WERI-Rb-1 (cell line): ENCODE measurements at regions not wholly inside any gene's neighbourhood (a gene's known extent, or its start where the extent isn't known, plus 50 kb on each side); places are given as distances from the start of the nearest gene placed in this dataset.
"Not testable (repeated sequence)": the region's sequence is repeated elsewhere in the genome, so short reads cannot be mapped to it uniquely, and the experiment has no call there.

Experiments used
- DNase-seq: peaks from one replicate; pipeline ENCODE4 v3.0.0-alpha.2; 2020
- H3K27ac ChIP-seq: fragments of 250-450 bp; sonication (Bioruptor Pico); 2 replicates; pipeline ENCODE4 v1.5.1; 2020; ENCODE audit warnings: mild to moderate bottlenecking, moderate library complexity
- H3K27me3 ChIP-seq: fragments of 250-450 bp; sonication (Bioruptor Pico); 2 replicates; pipeline ENCODE4 v1.5.1; 2021; ENCODE audit warnings: mild to moderate bottlenecking, low read depth, moderate library complexity; ENCODE audit not compliant: insufficient read depth, severe bottlenecking
- H3K36me3 ChIP-seq: fragments of 250-450 bp; sonication (Bioruptor Pico); 2 replicates; pipeline ENCODE4 v1.5.1; 2020; ENCODE audit warnings: mild to moderate bottlenecking, moderate library complexity
- H3K4me3 ChIP-seq: 2 replicates; pipeline ENCODE4 v1.5.1; 2011; ENCODE audit warnings: low read depth, mild to moderate bottlenecking, control low read depth, low read length
- H3K9me3 ChIP-seq: fragments of 250-450 bp; sonication (Bioruptor Pico); 2 replicates; pipeline ENCODE4 v1.5.1; 2021; ENCODE audit warnings: mild to moderate bottlenecking, moderate library complexity; ENCODE audit not compliant: severe bottlenecking
- TF ChIP-seq, protein P1 (sequence below): IDR thresholded peaks from 2 replicates; pipeline ENCODE4 v1.5.1; 2011; ENCODE audit warnings: low read depth, mild to moderate bottlenecking, control low read depth, inconsistent platforms, low read length

DNA sequence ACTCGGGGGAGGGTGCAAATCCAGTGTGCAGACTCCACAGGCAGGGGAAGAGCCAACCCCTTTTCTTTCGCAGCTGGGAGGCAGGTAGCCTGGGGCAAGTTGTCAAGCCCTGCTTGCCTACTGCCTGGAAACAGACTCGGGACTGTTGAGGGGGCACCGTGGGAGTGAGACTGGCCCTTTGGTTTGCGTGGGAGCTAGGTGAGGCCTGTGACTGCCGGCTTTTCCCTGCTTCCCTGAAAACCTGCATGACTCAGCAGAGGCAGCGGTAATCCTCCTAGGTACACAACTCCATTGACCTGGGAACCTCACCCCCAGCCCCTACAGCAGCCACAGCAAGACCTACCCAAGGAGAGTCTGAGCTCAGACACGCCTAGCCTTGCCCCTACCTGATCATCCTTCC, 509.5 kb downstream of the DTWD2 start:
- Histone ChIP-seq H3K4me3 (no peak overlapping the region), H3K36me3 (no peaks in the 10 kb centered on the region), H3K27me3 (no peaks in the 10 kb centered on the region), H3K9me3 (no peaks in the 10 kb centered on the region), H3K27ac (no peak overlapping the region)
- no peak for DNase-seq
- TF ChIP-seq, protein P1, sequence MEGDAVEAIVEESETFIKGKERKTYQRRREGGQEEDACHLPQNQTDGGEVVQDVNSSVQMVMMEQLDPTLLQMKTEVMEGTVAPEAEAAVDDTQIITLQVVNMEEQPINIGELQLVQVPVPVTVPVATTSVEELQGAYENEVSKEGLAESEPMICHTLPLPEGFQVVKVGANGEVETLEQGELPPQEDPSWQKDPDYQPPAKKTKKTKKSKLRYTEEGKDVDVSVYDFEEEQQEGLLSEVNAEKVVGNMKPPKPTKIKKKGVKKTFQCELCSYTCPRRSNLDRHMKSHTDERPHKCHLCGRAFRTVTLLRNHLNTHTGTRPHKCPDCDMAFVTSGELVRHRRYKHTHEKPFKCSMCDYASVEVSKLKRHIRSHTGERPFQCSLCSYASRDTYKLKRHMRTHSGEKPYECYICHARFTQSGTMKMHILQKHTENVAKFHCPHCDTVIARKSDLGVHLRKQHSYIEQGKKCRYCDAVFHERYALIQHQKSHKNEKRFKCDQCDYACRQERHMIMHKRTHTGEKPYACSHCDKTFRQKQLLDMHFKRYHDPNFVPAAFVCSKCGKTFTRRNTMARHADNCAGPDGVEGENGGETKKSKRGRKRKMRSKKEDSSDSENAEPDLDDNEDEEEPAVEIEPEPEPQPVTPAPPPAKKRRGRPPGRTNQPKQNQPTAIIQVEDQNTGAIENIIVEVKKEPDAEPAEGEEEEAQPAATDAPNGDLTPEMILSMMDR, result no peak

DNA sequence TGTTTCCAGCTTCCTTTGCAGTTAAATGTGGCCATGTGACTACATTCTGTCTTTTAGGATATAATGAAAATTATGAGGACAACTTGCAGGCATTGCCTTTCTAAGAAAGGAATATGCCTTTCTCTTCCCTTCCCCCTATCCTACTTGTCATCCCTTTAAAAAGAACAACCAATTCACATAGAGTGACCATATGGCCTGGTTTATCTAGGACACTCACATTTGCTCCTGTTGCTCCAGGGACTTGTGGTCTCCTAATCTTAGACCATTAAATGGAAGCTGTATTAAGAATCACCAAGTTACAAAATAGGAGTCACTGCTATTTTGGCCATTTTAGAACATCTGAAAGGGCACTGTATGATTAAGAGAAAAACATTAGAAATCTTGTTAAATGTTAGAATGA, 520.3 kb downstream of the DTWD2 start:
- DNase-seq, result peak; percentile 16
- Histone ChIP-seq H3K4me3 (no peak overlapping the region), H3K9me3 (no peaks in the 10 kb centered on the region), H3K27me3 (no peaks in the 10 kb centered on the region), H3K27ac (no peak overlapping the region), H3K36me3 (no peaks in the 10 kb centered on the region)
- TF ChIP-seq, protein P1, result no peak

DNA sequence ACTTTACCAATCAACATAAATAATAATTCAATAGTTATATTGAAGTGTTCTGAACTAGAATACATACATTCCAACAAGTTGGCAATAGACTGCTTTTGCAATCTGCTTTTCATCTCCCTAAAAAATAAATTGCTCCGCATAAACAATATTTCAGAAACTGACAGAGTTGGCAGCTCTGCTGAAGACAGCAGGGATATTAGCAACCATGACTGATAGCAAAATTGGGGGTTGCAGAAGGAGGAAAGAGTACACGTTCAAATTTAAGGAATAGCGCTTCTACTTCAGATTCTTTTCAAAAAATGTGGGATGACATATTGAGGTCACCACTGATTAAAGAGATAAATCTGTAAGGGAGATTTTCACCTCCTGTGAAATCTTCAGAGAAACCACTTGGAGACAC, 521.2 kb downstream of the DTWD2 start:
- Histone ChIP-seq H3K27ac (no peak overlapping the region), H3K4me3 (no peak overlapping the region), H3K9me3 (no peaks in the 10 kb centered on the region), H3K36me3 (no peaks in the 10 kb centered on the region), H3K27me3 (no peaks in the 10 kb centered on the region)
- TF ChIP-seq, protein P1, result no peak
- no peak for DNase-seq

DNA sequence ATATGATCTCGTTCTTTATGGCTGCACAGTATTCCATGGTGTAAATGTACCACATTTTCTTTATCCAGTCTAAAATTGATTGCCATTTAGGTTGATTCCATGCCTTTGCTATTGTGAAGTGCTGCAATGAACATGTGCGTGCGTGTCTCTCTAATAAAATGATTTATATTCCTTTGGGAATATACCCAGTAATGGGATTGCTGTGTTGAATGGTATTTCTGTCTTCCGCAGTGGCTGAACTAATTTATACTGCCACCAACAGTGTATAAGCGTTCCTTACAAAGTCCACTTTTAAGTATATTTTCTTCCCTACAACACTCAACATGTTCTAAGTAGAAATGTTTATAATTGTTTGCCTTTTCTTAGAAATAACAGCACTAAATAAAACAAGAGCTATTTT, 521.9 kb downstream of the DTWD2 start:
- Histone ChIP-seq H3K9me3 (no peaks in the 10 kb centered on the region), H3K36me3 (no peaks in the 10 kb centered on the region), H3K4me3 (no peak overlapping the region), H3K27me3 (no peaks in the 10 kb centered on the region), H3K27ac (no peak overlapping the region)
- no peak for DNase-seq
- TF ChIP-seq, protein P1, result no peak

DNA sequence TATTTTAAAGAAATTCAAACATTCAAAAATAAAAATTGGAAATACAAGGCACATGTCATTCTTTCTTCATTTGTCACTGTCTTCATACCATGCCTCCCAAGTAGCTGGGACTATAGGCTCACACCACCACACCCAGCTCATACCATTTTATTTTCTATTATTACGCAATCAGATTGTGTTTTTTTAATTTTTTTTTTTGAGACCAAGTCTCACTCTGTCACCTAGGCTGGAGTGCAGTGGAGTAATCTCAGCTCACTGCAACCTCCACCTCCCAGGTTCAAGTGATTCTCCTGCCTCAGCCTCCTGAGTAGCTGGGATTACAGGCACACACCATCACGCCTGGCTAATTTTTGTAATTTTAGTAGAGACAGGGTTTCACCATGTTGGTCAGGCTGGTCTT, 526.1 kb downstream of the DTWD2 start:
- not testable (repeated sequence) for H3K36me3 ChIP-seq, H3K27ac ChIP-seq, H3K27me3 ChIP-seq, DNase-seq, H3K9me3 ChIP-seq, H3K4me3 ChIP-seq

DNA sequence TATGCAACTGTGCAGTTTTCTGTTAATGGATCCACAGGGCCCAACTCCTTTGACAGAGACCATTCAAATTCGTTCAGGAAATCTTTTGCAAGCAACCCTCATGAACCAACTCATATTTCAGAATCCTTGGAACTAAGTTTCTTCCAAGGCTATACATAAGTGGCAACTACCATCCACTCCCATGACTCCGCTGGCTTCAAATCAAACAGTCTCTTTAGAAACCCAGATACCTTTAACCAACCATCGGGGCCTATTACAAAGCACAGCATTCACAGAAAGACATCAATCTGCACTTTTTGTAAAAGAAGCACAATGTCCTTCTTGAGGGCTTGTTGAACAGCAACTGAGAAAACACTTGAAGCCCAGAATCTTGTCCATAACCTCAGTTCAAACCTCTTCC, 526.9 kb downstream of the DTWD2 start:
- H3K4me3 ChIP-seq, result no peak overlapping the region
- no peak overlapping the region for H3K27ac ChIP-seq
- no peak for DNase-seq
- TF ChIP-seq, protein P1, result no peak
- H3K9me3 ChIP-seq, result no peaks in the 10 kb centered on the region
- no peaks in the 10 kb centered on the region for H3K27me3 ChIP-seq
- no peaks in the 10 kb centered on the region for H3K36me3 ChIP-seq
